MCF 10A (cell line): ENCODE measurements at regions not wholly inside any gene's neighbourhood (a gene's known extent, or its start where the extent isn't known, plus 50 kb on each side); places are given as distances from the start of the nearest gene placed in this dataset.
A peak's percentile ranks its signal among the peaks of the same experiment; 100 is the strongest.

ENCODE experiments used
- BruUV-seq: library from RNA; stranded (reverse); fragments of 400-500 nt; replicated peaks from 2 replicates; lab custom pipeline; 2021; lab: Mats Ljungman, UMichigan
- CTCF ChIA-PET: fragments of 300-600 bp; sonication (Branson Sonifier 250); formaldehyde crosslinking; extraction: SDS; loops from one replicate; lab custom pipeline; 2021; ENCODE audit warnings: antibody characterized with exemption, inconsistent platforms; lab: Yijun Ruan, JAX
- POLR2A ChIA-PET: fragments of 300-600, 350-650 bp; sonication (Branson Sonifier 250); formaldehyde crosslinking; extraction: SDS; loops from one replicate; lab custom pipeline; 2020; ENCODE audit warnings: antibody characterized with exemption, inconsistent platforms; lab: Yijun Ruan, JAX
- DNase-seq: peaks from one replicate; pipeline ENCODE4 v3.0.0-alpha.2; 2018; ENCODE audit not compliant: unreplicated experiment
- H3K27ac Mint-ChIP-seq: one replicate; pipeline ENCODE4 v1.8.0; 2022; ENCODE audit warnings: mild to moderate bottlenecking, low read depth, mixed read lengths; ENCODE audit not compliant: unreplicated experiment
- H3K27me3 Mint-ChIP-seq: one replicate; pipeline ENCODE4 v1.8.0; 2022; ENCODE audit warnings: mixed read lengths; ENCODE audit not compliant: insufficient read depth, unreplicated experiment
- H3K36me3 Mint-ChIP-seq: one replicate; pipeline ENCODE4 v1.8.0; 2022; ENCODE audit warnings: mild to moderate bottlenecking, moderate library complexity, mixed read lengths; ENCODE audit not compliant: insufficient read depth, unreplicated experiment
- H3K4me1 Mint-ChIP-seq: one replicate; pipeline ENCODE4 v1.8.0; 2022; ENCODE audit warnings: mixed read lengths; ENCODE audit not compliant: insufficient read depth, unreplicated experiment
- H3K4me3 Mint-ChIP-seq: one replicate; pipeline ENCODE4 v1.8.0; 2022; ENCODE audit warnings: mild to moderate bottlenecking, moderate library complexity, mixed read lengths; ENCODE audit not compliant: unreplicated experiment
- H3K9me3 Mint-ChIP-seq: one replicate; pipeline ENCODE4 v1.8.0; 2022; ENCODE audit warnings: mixed read lengths; ENCODE audit not compliant: unreplicated experiment
- intact Hi-C: fragments of 100-400 bp; cut with micrococcal nuclease; formaldehyde crosslinking; loops from 2 replicates; pipeline ENCODE4 v1.14.1; 2022
- TF ChIP-seq, protein P1 (sequence below): fragments of 200-600 bp; IDR thresholded peaks from one replicate; pipeline ENCODE4 v1.8.0; 2022; ENCODE audit warnings: antibody characterized with exemption, mild to moderate bottlenecking; ENCODE audit not compliant: unreplicated experiment

DNA sequence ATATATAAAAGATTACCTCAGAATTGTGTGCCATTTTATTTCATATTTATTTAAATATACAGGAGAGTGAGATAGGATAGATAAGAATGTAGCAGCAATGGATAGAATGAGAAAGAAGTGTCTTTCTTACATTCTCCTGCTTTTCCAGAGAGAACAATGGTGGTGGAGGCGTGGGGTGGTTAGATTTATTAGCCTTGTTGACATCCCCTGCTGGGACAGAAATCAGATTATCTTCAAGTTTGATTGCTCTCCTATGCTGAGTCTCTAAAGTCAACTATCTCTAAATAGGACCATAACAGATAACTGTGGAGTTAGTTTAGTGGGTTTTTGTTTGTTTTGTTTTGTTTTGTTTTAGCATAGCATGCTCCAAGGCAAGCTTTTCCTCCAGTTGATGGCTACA lies 397.6 kb downstream of the LRFN5 start:
- no peak overlapping the region for H3K27ac Mint-ChIP-seq
- H3K9me3 Mint-ChIP-seq, result no peaks in the 10 kb centered on the region
- CTCF ChIA-PET, result no interaction called here

DNA sequence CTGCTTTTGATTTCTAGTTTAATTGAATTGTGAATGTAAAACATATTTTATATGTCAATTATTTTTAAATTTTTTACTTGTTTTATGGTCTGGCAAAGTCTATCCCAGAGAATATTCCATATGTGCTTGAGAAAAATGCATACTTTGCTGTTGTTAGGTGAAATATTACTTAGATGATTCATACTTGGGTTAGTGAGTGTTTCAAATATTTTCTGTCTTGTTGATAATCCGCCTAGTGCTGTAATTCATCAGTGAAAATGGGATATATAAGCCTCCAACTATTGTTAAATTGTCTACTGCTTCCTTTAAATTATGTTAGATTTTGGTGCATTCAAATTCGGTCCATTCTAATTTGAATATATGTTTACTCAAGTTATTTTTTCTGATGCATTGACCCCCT lies 395.5 kb downstream of the LRFN5 start:
- ChIA-PET CTCF (no interaction called here), POLR2A (no interaction called here)
- no peak for DNase-seq
- intact Hi-C loops, result no loop called here
- TF ChIP-seq, protein P1, sequence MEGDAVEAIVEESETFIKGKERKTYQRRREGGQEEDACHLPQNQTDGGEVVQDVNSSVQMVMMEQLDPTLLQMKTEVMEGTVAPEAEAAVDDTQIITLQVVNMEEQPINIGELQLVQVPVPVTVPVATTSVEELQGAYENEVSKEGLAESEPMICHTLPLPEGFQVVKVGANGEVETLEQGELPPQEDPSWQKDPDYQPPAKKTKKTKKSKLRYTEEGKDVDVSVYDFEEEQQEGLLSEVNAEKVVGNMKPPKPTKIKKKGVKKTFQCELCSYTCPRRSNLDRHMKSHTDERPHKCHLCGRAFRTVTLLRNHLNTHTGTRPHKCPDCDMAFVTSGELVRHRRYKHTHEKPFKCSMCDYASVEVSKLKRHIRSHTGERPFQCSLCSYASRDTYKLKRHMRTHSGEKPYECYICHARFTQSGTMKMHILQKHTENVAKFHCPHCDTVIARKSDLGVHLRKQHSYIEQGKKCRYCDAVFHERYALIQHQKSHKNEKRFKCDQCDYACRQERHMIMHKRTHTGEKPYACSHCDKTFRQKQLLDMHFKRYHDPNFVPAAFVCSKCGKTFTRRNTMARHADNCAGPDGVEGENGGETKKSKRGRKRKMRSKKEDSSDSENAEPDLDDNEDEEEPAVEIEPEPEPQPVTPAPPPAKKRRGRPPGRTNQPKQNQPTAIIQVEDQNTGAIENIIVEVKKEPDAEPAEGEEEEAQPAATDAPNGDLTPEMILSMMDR, result no peak
- H3K4me3 Mint-ChIP-seq, result no peak overlapping the region
- no TSS peak for BruUV-seq
- no peaks in the 10 kb centered on the region for H3K9me3 Mint-ChIP-seq
- H3K27ac Mint-ChIP-seq, result no peak overlapping the region
- no peaks in the 10 kb centered on the region for H3K36me3 Mint-ChIP-seq
- H3K27me3 Mint-ChIP-seq, result peaks cover 28% of the 10 kb centered on the region
- H3K4me1 Mint-ChIP-seq, result no peaks in the 10 kb centered on the region

More for the DNA sequence above, 397.6 kb downstream of the LRFN5 start:
- H3K4me3 Mint-ChIP-seq, result no peak overlapping the region
- no peaks in the 10 kb centered on the region for H3K4me1 Mint-ChIP-seq
- TF ChIP-seq, protein P1, result no peak
- no TSS peak for BruUV-seq
- peaks cover 31% of the 10 kb centered on the region for H3K27me3 Mint-ChIP-seq
- intact Hi-C loops, result no loop called here
- DNase-seq, result no peak
- POLR2A ChIA-PET, result no interaction called here
- H3K36me3 Mint-ChIP-seq, result no peaks in the 10 kb centered on the region

DNA sequence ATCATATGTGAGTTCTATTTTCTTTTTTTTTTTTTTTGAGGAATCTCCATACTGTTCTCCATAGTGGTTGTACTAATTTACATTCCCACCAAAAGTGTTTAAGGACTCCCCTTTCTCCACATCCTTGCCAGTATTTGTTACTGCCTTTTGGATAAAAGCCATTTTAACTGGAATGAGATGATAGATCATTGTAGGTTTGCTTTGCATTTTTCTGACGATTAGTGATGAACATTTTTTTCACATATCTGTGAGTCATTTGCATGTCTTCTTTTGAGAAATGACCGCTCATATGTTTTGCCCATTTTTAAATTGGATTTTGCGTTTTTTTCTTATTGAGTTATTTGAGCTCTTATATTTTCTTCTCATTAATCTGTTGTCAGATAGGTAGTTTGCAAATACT lies 394.8 kb downstream of the LRFN5 start:
- H3K9me3 Mint-ChIP-seq, result no peaks in the 10 kb centered on the region
- no peak overlapping the region for H3K4me3 Mint-ChIP-seq
- H3K27me3 Mint-ChIP-seq, result peaks cover 29% of the 10 kb centered on the region
- DNase-seq, result no peak
- TF ChIP-seq, protein P1, result no peak
- ChIA-PET POLR2A (no interaction called here), CTCF (no interaction called here)
- H3K27ac Mint-ChIP-seq, result no peak overlapping the region
- BruUV-seq, result no TSS peak
- H3K4me1 Mint-ChIP-seq, result no peaks in the 10 kb centered on the region
- intact Hi-C loops, result no loop called here
- no peaks in the 10 kb centered on the region for H3K36me3 Mint-ChIP-seq

DNA sequence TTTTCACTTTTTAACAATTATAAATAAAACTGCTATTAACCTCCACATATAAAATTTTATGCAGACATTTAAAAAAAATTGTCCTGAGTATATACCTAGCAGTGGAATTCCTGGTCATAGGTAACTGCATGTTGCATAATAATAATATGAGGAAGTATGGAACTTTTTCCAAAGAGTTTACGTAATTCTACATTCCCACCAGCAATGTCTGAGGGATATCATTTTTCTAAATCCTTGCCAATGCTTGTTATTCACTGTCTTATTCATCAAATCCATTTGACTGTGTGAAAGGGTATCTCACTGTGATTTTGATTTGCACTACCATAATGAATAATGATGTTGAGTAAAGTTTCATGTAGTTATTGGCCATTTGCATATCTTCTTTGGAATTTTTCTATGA lies 393.8 kb downstream of the LRFN5 start:
- Mint-ChIP-seq H3K27ac (no peak overlapping the region), H3K4me1 (no peaks in the 10 kb centered on the region), H3K9me3 (no peaks in the 10 kb centered on the region), H3K36me3 (no peaks in the 10 kb centered on the region), H3K27me3 (peaks cover 29% of the 10 kb centered on the region), H3K4me3 (no peak overlapping the region)
- ChIA-PET CTCF (no interaction called here), POLR2A (no interaction called here)
- TF ChIP-seq, protein P1, result no peak
- no TSS peak for BruUV-seq
- intact Hi-C loops, result no loop called here
- peak; percentile 41 for DNase-seq
